Adrenal gland (tissue), 5 donors: ENCODE measurements at regions not wholly inside any gene's neighbourhood (a gene's known extent, or its start where the extent isn't known, plus 50 kb on each side); places are given as distances from the start of the nearest gene placed in this dataset.

Source experiments
- CTCF ChIP-seq, 6 experiments: fragments of 450-650 bp in 4 of 6; fragments of 200-600 bp in 2 of 6; sonication (generic) in 1 of 6; IDR thresholded peaks; 1 replicate in 5 of 6; 2 replicates in 1 of 6; pipeline versions ENCODE4 v1.5.1 to v1.8.0; 2016 to 2021; ENCODE audit warnings: antibody characterized with exemption in 6 of 6, mild to moderate bottlenecking in 2 of 6, moderate library complexity in 1 of 6
- POLR2A ChIP-seq, 2 donors: fragments of 450-650 bp; IDR thresholded peaks; one replicate each; pipeline ENCODE4 v1.6.1; 2017; ENCODE audit warnings: antibody characterized with exemption in 2 of 2, mild to moderate bottlenecking in 2 of 2, moderate library complexity in 1 of 2
- donor health status: DM: no; HTN: no; CAD: no.

- TF ChIP-seq CTCF (IDR thresholded peaks at IDR 0.05) = no peak
- no peak for TF ChIP-seq POLR2A (IDR thresholded peaks at IDR 0.05)
Observed at GRCh38 chr6:80488190-80488589, 381.7 kb downstream of the BCKDHB start.
